ENCODE measurements at regions not wholly inside any gene's neighbourhood (a gene's known extent, or its start where the extent isn't known, plus 50 kb on each side); places are given as distances from the start of the nearest gene placed in this dataset.

DNA sequence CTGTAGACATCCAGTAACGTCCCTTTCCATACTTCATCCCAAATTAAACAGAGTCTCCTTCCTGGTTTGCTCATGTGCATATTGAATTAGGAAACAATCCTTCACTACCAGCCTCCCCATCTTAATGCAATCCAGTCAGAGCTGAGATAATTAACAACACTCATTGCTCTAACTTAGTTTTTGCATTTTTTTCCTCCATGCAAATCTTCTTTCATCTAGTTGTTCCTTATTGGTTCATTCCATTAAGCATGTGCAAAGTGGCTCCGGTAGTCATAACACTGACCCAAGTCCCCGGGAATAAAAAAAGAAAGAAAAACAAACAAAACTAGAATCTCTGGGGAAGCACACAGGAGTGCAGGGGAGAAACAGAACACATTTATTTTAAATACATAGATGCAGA is 1176.1 kb downstream of the GATA3 start:
- ChIA-PET POLR2A (no interaction called here), CTCF (no interaction called here)
- Histone ChIP-seq H3K9me3 (ENCODE audit: control insufficient read depth, insufficient read depth, low read length) (no peaks in the 10 kb centered on the region), H3K4me3 (ENCODE audit: low read depth, low read length) (no peak overlapping the region), H3K27ac (ENCODE audit: low read depth, low read length) (no peak overlapping the region), H3K27me3 (ENCODE audit: control insufficient read depth, insufficient read depth, low read length) (no peaks in the 10 kb centered on the region)
- DNase-seq (ENCODE audit: low read depth, low spot score) = no peak
- TF ChIP-seq, protein P1, sequence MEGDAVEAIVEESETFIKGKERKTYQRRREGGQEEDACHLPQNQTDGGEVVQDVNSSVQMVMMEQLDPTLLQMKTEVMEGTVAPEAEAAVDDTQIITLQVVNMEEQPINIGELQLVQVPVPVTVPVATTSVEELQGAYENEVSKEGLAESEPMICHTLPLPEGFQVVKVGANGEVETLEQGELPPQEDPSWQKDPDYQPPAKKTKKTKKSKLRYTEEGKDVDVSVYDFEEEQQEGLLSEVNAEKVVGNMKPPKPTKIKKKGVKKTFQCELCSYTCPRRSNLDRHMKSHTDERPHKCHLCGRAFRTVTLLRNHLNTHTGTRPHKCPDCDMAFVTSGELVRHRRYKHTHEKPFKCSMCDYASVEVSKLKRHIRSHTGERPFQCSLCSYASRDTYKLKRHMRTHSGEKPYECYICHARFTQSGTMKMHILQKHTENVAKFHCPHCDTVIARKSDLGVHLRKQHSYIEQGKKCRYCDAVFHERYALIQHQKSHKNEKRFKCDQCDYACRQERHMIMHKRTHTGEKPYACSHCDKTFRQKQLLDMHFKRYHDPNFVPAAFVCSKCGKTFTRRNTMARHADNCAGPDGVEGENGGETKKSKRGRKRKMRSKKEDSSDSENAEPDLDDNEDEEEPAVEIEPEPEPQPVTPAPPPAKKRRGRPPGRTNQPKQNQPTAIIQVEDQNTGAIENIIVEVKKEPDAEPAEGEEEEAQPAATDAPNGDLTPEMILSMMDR (IDR thresholded peaks at IDR 0.05; ENCODE audit: low read depth, low read length) = no peak

DNA sequence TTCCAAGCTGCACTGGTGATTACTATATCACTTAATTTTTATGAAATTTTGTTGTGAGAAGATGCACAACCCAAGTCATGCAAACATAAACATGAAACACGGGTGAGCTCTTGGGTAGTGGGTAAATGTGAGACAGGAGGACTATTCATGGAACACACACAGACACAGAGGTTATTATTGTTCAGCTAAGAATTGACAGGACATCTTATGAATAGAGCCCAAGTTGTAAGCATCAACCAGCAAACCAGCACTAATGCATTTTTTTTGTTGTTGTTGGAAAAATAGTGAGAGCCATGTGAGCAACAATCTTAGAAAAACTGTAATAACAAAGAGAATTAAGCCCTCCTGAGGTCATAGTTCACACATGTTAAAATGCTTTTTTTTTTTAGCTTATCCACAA is 1179.7 kb downstream of the GATA3 start:
- TF ChIP-seq, protein P1 (IDR thresholded peaks at IDR 0.05; ENCODE audit: low read depth, low read length) = no peak
- no peak overlapping the region for H3K4me3 ChIP-seq (ENCODE audit: low read depth, low read length)
- CTCF ChIA-PET = interaction anchor here (0.5 to 0.8 kb wide), 2 partner anchors 26 to 246 kb away, joined by 3 to 4 read pairs; no protein-coding TSS in a partner anchor

DNA sequence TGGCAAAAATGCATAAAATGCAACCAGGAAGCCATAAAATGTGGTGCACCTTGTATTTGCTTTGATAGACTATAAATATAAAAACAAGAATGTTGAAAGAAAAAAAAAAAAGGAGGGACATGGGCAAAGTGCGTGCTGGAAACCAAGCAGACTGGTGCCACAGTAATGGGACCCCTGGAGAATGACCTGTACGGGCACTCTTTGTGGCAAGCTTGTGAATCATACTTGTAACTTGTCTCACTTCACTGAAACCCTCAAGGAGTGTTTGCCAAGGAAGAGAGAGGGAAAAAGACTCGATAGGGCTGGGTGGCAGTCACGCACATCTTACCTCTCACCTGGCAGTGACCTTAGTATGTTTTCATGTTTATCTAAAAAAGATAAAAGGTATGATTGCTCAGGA is 1183.6 kb downstream of the GATA3 start:
- ChIA-PET POLR2A (no interaction called here), CTCF (interaction anchor here (0.6 to 1.5 kb wide), 2 partner anchors 29 to 51 kb away, joined by 3 to 4 read pairs; no protein-coding TSS in a partner anchor)
- Histone ChIP-seq H3K27me3 (ENCODE audit: control insufficient read depth, insufficient read depth, low read length) (no peaks in the 10 kb centered on the region), H3K9me3 (ENCODE audit: control insufficient read depth, insufficient read depth, low read length) (no peaks in the 10 kb centered on the region), H3K27ac (ENCODE audit: low read depth, low read length) (no peak overlapping the region), H3K4me3 (ENCODE audit: low read depth, low read length) (no peak overlapping the region)
- DNase-seq (ENCODE audit: low read depth, low spot score) = no peak
- TF ChIP-seq, protein P1 (IDR thresholded peaks at IDR 0.05; ENCODE audit: low read depth, low read length) = no peak

More for the DNA sequence above, 1179.7 kb downstream of the GATA3 start:
- no peak for DNase-seq (ENCODE audit: low read depth, low spot score)
- Histone ChIP-seq H3K27ac (ENCODE audit: low read depth, low read length) (no peak overlapping the region), H3K27me3 (ENCODE audit: control insufficient read depth, insufficient read depth, low read length) (no peaks in the 10 kb centered on the region), H3K9me3 (ENCODE audit: control insufficient read depth, insufficient read depth, low read length) (no peaks in the 10 kb centered on the region)
- POLR2A ChIA-PET = interaction anchor here (0.6 kb wide), 1 partner anchor 93 kb away, joined by 3 read pairs; no protein-coding TSS in a partner anchor

DNA sequence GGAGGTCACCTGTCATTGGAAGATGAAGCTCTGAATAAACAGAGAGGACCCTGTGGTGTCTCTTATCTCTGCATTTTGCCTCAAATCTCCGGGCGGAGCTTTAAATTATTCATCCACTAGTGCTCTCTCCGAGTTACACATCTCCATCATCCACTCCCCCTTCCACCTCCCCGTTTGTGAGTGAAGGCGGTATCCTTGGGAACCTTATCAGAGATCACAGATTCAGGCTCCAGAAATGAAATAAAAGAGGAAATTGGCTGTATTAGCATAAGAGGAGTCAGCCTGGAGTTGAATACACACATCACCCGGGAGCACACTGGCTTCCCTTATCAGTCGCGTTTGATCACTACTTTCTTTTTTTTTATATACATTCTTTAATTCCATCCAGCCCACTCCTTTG is 1184.8 kb downstream of the GATA3 start:
- CTCF ChIA-PET = no interaction called here
- H3K27ac ChIP-seq (ENCODE audit: low read depth, low read length) = no peak overlapping the region
- POLR2A ChIA-PET = no interaction called here

DNA sequence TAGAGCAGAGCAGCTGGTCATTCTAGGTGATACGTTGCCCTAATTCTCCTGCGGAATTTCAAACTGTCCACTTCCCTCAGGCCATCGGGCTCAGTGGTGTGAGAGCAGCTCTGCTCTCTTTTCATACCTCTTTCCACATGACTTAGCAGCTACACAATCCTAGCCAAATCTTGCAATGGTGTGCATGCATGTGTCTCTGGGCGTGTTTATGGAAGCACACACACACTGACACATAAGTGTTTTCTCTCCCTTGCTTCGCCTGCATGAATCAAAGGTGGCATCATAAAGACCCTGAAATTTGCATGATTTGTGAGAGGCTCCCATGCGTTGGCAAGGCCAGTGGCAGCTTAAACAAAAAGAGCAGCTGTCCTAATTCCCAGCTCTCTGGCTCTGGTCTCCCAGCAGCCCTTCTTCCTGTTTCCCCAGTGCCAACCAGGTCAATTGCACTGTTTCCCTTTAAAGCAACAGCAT is 1189.5 kb downstream of the GATA3 start:
- DNase-seq (ENCODE audit: low read depth, low spot score) = no peak
- Histone ChIP-seq H3K4me3 (ENCODE audit: low read depth, low read length) (no peak overlapping the region), H3K9me3 (ENCODE audit: control insufficient read depth, insufficient read depth, low read length) (no peaks in the 10 kb centered on the region), H3K27ac (ENCODE audit: low read depth, low read length) (no peak overlapping the region), H3K27me3 (ENCODE audit: control insufficient read depth, insufficient read depth, low read length) (no peaks in the 10 kb centered on the region)
- TF ChIP-seq, protein P1 (IDR thresholded peaks at IDR 0.05; ENCODE audit: low read depth, low read length) = no peak
- ChIA-PET POLR2A (no interaction called here), CTCF (no interaction called here)

More for the DNA sequence above, 1184.8 kb downstream of the GATA3 start:
- Histone ChIP-seq H3K4me3 (ENCODE audit: low read depth, low read length) (no peak overlapping the region), H3K9me3 (ENCODE audit: control insufficient read depth, insufficient read depth, low read length) (no peaks in the 10 kb centered on the region), H3K27me3 (ENCODE audit: control insufficient read depth, insufficient read depth, low read length) (no peaks in the 10 kb centered on the region)
- TF ChIP-seq, protein P1 (IDR thresholded peaks at IDR 0.05; ENCODE audit: low read depth, low read length) = no peak
- DNase-seq (ENCODE audit: low read depth, low spot score) = no peak

Measured in AG04450 (cell line).